VCaP (cell line): ENCODE measurements at regions not wholly inside any gene's neighbourhood (a gene's known extent, or its start where the extent isn't known, plus 50 kb on each side); places are given as distances from the start of the nearest gene placed in this dataset.

Experiments used
- H3K27ac ChIP-seq: fragments of 450-650 bp; 2 replicates; pipeline ENCODE4 v1.5.1; 2017
- CTCF ChIP-seq: fragments of 450-650 bp; conservative IDR thresholded peaks from 2 replicates; pipeline ENCODE4 v1.5.1; 2017; ENCODE audit warnings: mild to moderate bottlenecking, moderate library complexity

DNA sequence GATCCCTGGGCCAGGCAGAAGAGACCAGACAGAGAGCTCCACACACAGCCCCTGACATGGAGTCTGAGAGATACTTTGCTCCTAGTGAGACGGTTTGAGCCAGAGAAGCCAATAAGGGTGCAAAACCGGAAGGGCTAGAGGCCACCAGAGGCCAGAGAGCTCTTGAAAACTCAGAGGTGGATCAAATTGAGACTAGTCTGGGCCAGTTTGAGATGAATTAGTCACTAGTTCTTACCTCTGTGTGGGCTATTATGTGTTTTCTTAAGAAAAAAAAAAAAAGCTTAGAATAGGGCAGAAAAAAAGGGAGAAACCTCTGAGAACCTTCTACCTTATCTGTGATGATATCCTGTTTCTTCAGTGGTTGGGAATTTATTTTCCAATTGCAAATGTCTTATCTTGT lies 110.4 kb upstream of the EDNRA start:
- no peak for TF ChIP-seq CTCF
- H3K27ac ChIP-seq = no peak overlapping the region; the same call in 1 of the 2 replicates

- no peak for TF ChIP-seq CTCF
Observed at GRCh38 chr4:147370881-147371280, 110.0 kb upstream of the EDNRA start.

GRCh38 chr4:147371661-147372060 lies 109.2 kb upstream of the EDNRA start:
- no peak for TF ChIP-seq CTCF
- no peak overlapping the region for H3K27ac ChIP-seq

More at GRCh38 chr4:147370881-147371280, 110.0 kb upstream of the EDNRA start:
- H3K27ac ChIP-seq = no peak overlapping the region

DNA sequence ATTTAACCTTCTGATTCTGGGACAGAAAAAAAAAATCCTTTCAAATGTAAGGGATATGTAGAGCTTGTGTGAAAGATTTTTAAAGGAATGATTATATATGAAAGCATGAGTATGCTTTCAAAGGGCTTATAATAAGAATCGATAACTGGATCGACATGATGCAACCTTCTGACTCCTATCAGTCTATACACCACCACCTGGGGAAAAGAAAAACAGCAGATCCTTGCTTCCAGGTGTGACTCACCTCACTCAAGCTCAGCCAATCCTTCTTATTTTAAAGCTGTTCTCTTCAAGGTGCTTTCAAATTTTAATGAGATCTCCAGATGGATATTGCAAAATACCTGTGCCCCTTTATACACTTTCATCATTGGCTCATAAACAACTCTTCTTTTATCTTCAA lies 102.1 kb upstream of the EDNRA start:
- no peak overlapping the region for H3K27ac ChIP-seq
- TF ChIP-seq CTCF = peak; percentile 44; the same call in 1 of the 2 replicates

- H3K27ac ChIP-seq = no peak overlapping the region
- TF ChIP-seq CTCF = no peak
Observed at GRCh38 chr4:147381749-147382148, 99.1 kb upstream of the EDNRA start.

DNA sequence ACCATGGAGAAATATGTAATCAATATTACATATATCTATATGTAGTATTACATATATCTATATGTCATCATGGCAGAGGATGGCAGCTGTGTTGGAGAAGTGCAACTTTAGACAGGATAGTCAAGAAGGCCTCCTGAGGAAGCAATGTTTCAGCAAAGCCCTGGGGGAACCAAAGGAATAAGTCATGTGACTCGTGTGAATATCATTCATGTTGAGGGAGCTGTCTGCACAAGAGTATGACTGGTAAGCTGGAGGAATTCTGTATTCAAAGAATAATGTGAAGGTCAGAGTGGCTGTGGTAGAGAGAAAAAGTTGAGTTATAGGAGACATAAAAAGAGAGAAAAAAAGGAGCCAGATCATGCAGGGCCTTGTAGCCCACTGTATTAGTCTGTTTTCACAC lies 92.9 kb upstream of the EDNRA start:
- no peak overlapping the region for H3K27ac ChIP-seq
- no peak for TF ChIP-seq CTCF

DNA sequence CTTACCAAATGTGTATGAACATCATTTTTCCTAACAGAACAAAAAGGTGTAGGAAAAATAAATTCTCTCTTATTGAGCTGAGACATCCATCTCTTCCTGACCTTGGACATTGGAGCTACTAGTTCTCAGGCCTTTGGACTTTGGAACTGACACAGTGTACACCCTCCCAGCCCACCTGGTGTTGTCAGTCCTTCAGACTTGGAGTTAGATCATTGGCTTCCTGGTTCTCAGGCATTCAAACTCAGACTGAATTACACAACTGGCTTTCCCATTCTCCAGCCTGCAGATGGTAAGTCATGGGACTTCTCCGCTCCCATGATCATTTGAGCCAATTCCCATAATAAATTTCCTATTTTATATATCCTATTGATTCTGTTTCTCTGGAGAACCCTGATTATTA lies 84.8 kb upstream of the EDNRA start:
- H3K27ac ChIP-seq = no peak overlapping the region
- no peak for TF ChIP-seq CTCF

GRCh38 chr4:147398556-147398955 lies 82.3 kb upstream of the EDNRA start:
- no peak for TF ChIP-seq CTCF
- no peak overlapping the region for H3K27ac ChIP-seq
